NB4 (cell line): ENCODE measurements at regions not wholly inside any gene's neighbourhood (a gene's known extent, or its start where the extent isn't known, plus 50 kb on each side); places are given as distances from the start of the nearest gene placed in this dataset.

Source experiments
- MYC ChIP-seq: IDR thresholded peaks from 2 replicates; pipeline ENCODE4 v1.6.1; 2011; ENCODE audit warnings: low read depth, low read length
- POLR2A ChIP-seq: IDR thresholded peaks from 2 replicates; pipeline ENCODE4 v1.6.1; 2011; ENCODE audit warnings: mild to moderate bottlenecking; ENCODE audit not compliant: insufficient read length; ENCODE audit errors: extremely low read depth
- TF ChIP-seq, protein P1 (sequence below): IDR thresholded peaks from one replicate; pipeline ENCODE4 v1.5.1; 2012; ENCODE audit warnings: low read depth, low read length
- TF ChIP-seq, protein P2 (sequence below): IDR thresholded peaks from 2 replicates; pipeline ENCODE4 v1.6.1; 2011; ENCODE audit warnings: low read depth, low read length

DNA sequence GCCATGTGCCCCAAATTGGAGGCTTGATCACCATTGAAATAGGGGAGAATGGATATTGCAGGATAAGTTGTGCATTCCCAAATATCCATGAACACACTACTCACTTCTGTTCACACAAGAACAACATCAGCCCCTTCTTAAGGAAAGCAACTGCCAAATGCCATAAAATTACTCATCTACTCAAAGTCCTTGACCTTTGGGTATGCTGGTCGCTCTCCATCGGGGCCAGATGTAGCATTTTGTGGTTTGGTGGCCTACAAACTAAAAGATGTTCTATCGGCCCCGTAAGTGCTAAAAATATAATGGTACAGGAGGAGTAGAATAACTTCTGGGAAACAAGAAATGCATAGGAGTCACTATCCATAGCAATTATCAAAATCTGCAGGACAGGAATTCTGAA, 362.6 kb downstream of the AEBP2 start:
- TF ChIP-seq, protein P1, sequence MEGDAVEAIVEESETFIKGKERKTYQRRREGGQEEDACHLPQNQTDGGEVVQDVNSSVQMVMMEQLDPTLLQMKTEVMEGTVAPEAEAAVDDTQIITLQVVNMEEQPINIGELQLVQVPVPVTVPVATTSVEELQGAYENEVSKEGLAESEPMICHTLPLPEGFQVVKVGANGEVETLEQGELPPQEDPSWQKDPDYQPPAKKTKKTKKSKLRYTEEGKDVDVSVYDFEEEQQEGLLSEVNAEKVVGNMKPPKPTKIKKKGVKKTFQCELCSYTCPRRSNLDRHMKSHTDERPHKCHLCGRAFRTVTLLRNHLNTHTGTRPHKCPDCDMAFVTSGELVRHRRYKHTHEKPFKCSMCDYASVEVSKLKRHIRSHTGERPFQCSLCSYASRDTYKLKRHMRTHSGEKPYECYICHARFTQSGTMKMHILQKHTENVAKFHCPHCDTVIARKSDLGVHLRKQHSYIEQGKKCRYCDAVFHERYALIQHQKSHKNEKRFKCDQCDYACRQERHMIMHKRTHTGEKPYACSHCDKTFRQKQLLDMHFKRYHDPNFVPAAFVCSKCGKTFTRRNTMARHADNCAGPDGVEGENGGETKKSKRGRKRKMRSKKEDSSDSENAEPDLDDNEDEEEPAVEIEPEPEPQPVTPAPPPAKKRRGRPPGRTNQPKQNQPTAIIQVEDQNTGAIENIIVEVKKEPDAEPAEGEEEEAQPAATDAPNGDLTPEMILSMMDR: no peak
- TF ChIP-seq, protein P2, sequence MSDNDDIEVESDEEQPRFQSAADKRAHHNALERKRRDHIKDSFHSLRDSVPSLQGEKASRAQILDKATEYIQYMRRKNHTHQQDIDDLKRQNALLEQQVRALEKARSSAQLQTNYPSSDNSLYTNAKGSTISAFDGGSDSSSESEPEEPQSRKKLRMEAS: no peak
- TF ChIP-seq MYC (no peak), POLR2A (no peak)
